Naive thymus-derived CD4-positive, alpha-beta T cell (primary cell): ENCODE measurements at regions not wholly inside any gene's neighbourhood (a gene's known extent, or its start where the extent isn't known, plus 50 kb on each side); places are given as distances from the start of the nearest gene placed in this dataset.
A peak's percentile ranks its signal among the peaks of the same experiment; 100 is the strongest.

ENCODE experiments used
- ATAC-seq: fragments of 150-1000 bp; cut with Tn5 transposase; 2 replicates; pipeline ENCODE4 v1.10.0; 2021; ENCODE audit warnings: mild to moderate bottlenecking, moderate library complexity
- CTCF ChIA-PET: fragments of 350-600 bp; sonication (Branson Sonifier 250); formaldehyde crosslinking; loops from one replicate; lab custom pipeline; 2021; ENCODE audit warnings: antibody characterized with exemption; lab: Charles Lee
- POLR2A ChIA-PET: fragments of 350-600 bp; sonication (Branson Sonifier 250); formaldehyde crosslinking; loops from one replicate; lab custom pipeline; 2021; ENCODE audit warnings: antibody characterized with exemption, inconsistent platforms; lab: Charles Lee
- DNase-seq, 9 donors: peaks; one replicate each; pipeline versions ENCODE4 v3.0.0 to v3.0.0-alpha.2; 2020 to 2022; ENCODE audit warnings: mixed read lengths in 1 of 9
- H3K27ac ChIP-seq: one replicate; pipeline ENCODE4 v1.7.0; 2013; ENCODE audit warnings: mild to moderate bottlenecking, low read depth, low read length, moderate library complexity
- H3K27me3 ChIP-seq, 2 donors: one replicate each; pipeline ENCODE4 v1.7.0; 2013; ENCODE audit warnings: low read length in 2 of 2, mild to moderate bottlenecking in 2 of 2, moderate library complexity in 2 of 2; ENCODE audit not compliant: control insufficient read depth in 2 of 2, insufficient read depth in 2 of 2
- H3K36me3 ChIP-seq, 3 experiments: 1 replicate in 2 of 3; 2 replicates in 1 of 3; pipeline ENCODE4 v1.7.0; 2013; ENCODE audit warnings: low read length in 3 of 3, mild to moderate bottlenecking in 3 of 3, moderate library complexity in 1 of 3; ENCODE audit not compliant: insufficient read depth in 3 of 3, control insufficient read depth in 2 of 3
- H3K4me1 ChIP-seq, 2 donors: one replicate each; pipeline ENCODE4 v1.7.0; 2013; ENCODE audit warnings: low read length in 2 of 2, mild to moderate bottlenecking in 2 of 2, moderate library complexity in 1 of 2; ENCODE audit not compliant: control insufficient read depth in 2 of 2, insufficient read depth in 2 of 2
- H3K4me3 ChIP-seq: 2 replicates; pipeline ENCODE4 v1.7.0; 2013; ENCODE audit warnings: mild to moderate bottlenecking, low read length
- H3K9me3 ChIP-seq, 3 experiments: 1 replicate in 2 of 3; 2 replicates in 1 of 3; pipeline ENCODE4 v1.7.0; 2013; ENCODE audit warnings: low read length in 3 of 3; ENCODE audit not compliant: control insufficient read depth in 2 of 3
- H3K27ac Mint-ChIP-seq, 9 donors: one replicate each; pipeline ENCODE4 v1.8.0; 2020 to 2022; ENCODE audit warnings: mixed read lengths in 9 of 9, mild to moderate bottlenecking in 8 of 9, moderate library complexity in 5 of 9, inconsistent platforms in 2 of 9
- H3K27me3 Mint-ChIP-seq, 5 donors: one replicate each; pipeline ENCODE4 v1.8.0; 2021 to 2022; ENCODE audit warnings: mixed read lengths in 5 of 5, mild to moderate bottlenecking in 1 of 5
- H3K36me3 Mint-ChIP-seq, 5 donors: one replicate each; pipeline ENCODE4 v1.8.0; 2020 to 2022; ENCODE audit warnings: mixed read lengths in 5 of 5, mild to moderate bottlenecking in 3 of 5, inconsistent platforms in 1 of 5
- H3K4me1 Mint-ChIP-seq, 7 donors: one replicate each; pipeline ENCODE4 v1.8.0; 2020 to 2022; ENCODE audit warnings: mixed read lengths in 7 of 7, mild to moderate bottlenecking in 3 of 7, inconsistent platforms in 1 of 7
- H3K4me3 Mint-ChIP-seq, 10 donors: one replicate each; pipeline ENCODE4 v1.8.0; 2020 to 2022; ENCODE audit warnings: mild to moderate bottlenecking in 10 of 10, mixed read lengths in 10 of 10, moderate library complexity in 6 of 10, inconsistent platforms in 2 of 10
- H3K9me3 Mint-ChIP-seq, 11 donors: one replicate each; pipeline ENCODE4 v1.8.0; 2020 to 2022; ENCODE audit warnings: mixed read lengths in 11 of 11, mild to moderate bottlenecking in 4 of 11, inconsistent platforms in 1 of 11, moderate library complexity in 1 of 11
- intact Hi-C, 2 donors: fragments of 100-400 bp; cut with micrococcal nuclease; formaldehyde crosslinking; loops; one replicate each; pipeline ENCODE4 v1.15.1; 2023

- H3K9me3 Mint-ChIP-seq, result no peaks in the 10 kb centered on the region
- ATAC-seq (peak; percentile 61), DNase-seq (no peak)
- Histone ChIP-seq H3K4me1 (no peaks in the 10 kb centered on the region), H3K27ac (no peak overlapping the region), H3K4me3 (no peak overlapping the region), H3K27me3 (no peaks in the 10 kb centered on the region), H3K36me3 (no peaks in the 10 kb centered on the region), H3K9me3 (no peaks in the 10 kb centered on the region)
- ChIA-PET CTCF (no interaction called here), POLR2A (no interaction called here)
- intact Hi-C loops, result no loop called here
- peaks cover 0 to 17% (median 0%) of the 10 kb centered on the region in 7 donors for H3K4me1 Mint-ChIP-seq
- no peak overlapping the region for H3K4me3 Mint-ChIP-seq
- H3K36me3 Mint-ChIP-seq, result no peaks in the 10 kb centered on the region
- H3K27ac Mint-ChIP-seq, result no peak overlapping the region
- peaks cover 8 to 30% (median 21%) of the 10 kb centered on the region in 5 donors for H3K27me3 Mint-ChIP-seq
Measured at GRCh38 chr18:59961070-59961469, 61.3 kb downstream of the PMAIP1 start.

- H3K27me3 Mint-ChIP-seq, result peaks cover 8 to 22% (median 18%) of the 10 kb centered on the region in 5 donors
- ChIA-PET CTCF (no interaction called here), POLR2A (no interaction called here)
- H3K4me3 Mint-ChIP-seq, result no peak overlapping the region
- Histone ChIP-seq H3K4me1 (no peaks in the 10 kb centered on the region), H3K36me3 (no peaks in the 10 kb centered on the region), H3K27ac (no peak overlapping the region), H3K27me3 (no peaks in the 10 kb centered on the region), H3K4me3 (no peak overlapping the region), H3K9me3 (no peaks in the 10 kb centered on the region)
- peaks cover 0 to 17% (median 0%) of the 10 kb centered on the region in 7 donors for H3K4me1 Mint-ChIP-seq
- intact Hi-C loops, result no loop called here
- H3K9me3 Mint-ChIP-seq, result no peaks in the 10 kb centered on the region
- H3K27ac Mint-ChIP-seq, result no peak overlapping the region
- DNase-seq, result no peak
- ATAC-seq, result no peak
- no peaks in the 10 kb centered on the region for H3K36me3 Mint-ChIP-seq
Measured at GRCh38 chr18:59960272-59960671, 60.5 kb downstream of the PMAIP1 start.

GRCh38 chr18:59959606-59960005, 59.8 kb downstream of the PMAIP1 start:
- intact Hi-C loops, result loop anchor here in 1 of 2 donors (5.0 kb wide), 1 partner anchor 57 kb away; no protein-coding TSS in a partner anchor
- no peak overlapping the region for H3K27ac Mint-ChIP-seq
- no peaks in the 10 kb centered on the region for H3K36me3 Mint-ChIP-seq

GRCh38 chr18:59959073-59959472, 59.3 kb downstream of the PMAIP1 start:
- ChIA-PET POLR2A (no interaction called here), CTCF (no interaction called here)
- no peaks in the 10 kb centered on the region for H3K9me3 ChIP-seq
- H3K27me3 Mint-ChIP-seq, result peaks cover 4 to 21% (median 12%) of the 10 kb centered on the region in 5 donors
- no peak for ATAC-seq
- H3K4me1 ChIP-seq, result no peaks in the 10 kb centered on the region
- no peaks in the 10 kb centered on the region for H3K36me3 ChIP-seq
- H3K27ac Mint-ChIP-seq, result no peak overlapping the region
- no peak overlapping the region for H3K27ac ChIP-seq
- peaks cover 0 to 22% (median 0%) of the 10 kb centered on the region in 7 donors for H3K4me1 Mint-ChIP-seq
- H3K36me3 Mint-ChIP-seq, result no peaks in the 10 kb centered on the region
- intact Hi-C loops, result loop anchor here in 1 of 2 donors (5.0 kb wide), 1 partner anchor 57 kb away; no protein-coding TSS in a partner anchor
- no peak overlapping the region for H3K4me3 Mint-ChIP-seq
- no peak overlapping the region for H3K4me3 ChIP-seq
- no peaks in the 10 kb centered on the region for H3K9me3 Mint-ChIP-seq
- no peak for DNase-seq
- H3K27me3 ChIP-seq, result no peaks in the 10 kb centered on the region

More at GRCh38 chr18:59959606-59960005, 59.8 kb downstream of the PMAIP1 start:
- H3K4me3 ChIP-seq, result no peak overlapping the region
- POLR2A ChIA-PET, result no interaction called here
- no peaks in the 10 kb centered on the region for H3K36me3 ChIP-seq
- no peak overlapping the region for H3K27ac ChIP-seq
- Mint-ChIP-seq H3K27me3 (peaks cover 5 to 20% (median 13%) of the 10 kb centered on the region in 5 donors), H3K4me1 (peaks cover 0 to 19% (median 0%) of the 10 kb centered on the region in 7 donors), H3K9me3 (no peaks in the 10 kb centered on the region), H3K4me3 (peak overlapping the region in 1 of 10 donors; percentile 5)
- H3K9me3 ChIP-seq, result no peaks in the 10 kb centered on the region
- no peaks in the 10 kb centered on the region for H3K4me1 ChIP-seq
- no peak for DNase-seq
- no peak for ATAC-seq
- no peaks in the 10 kb centered on the region for H3K27me3 ChIP-seq
- CTCF ChIA-PET, result no interaction called here

GRCh38 chr18:59957957-59958356, 58.2 kb downstream of the PMAIP1 start:
- H3K27me3 Mint-ChIP-seq, result peaks cover 0 to 18% (median 10%) of the 10 kb centered on the region in 5 donors
- Histone ChIP-seq H3K27ac (no peak overlapping the region), H3K4me1 (no peaks in the 10 kb centered on the region), H3K9me3 (no peaks in the 10 kb centered on the region), H3K4me3 (no peak overlapping the region), H3K36me3 (no peaks in the 10 kb centered on the region), H3K27me3 (no peaks in the 10 kb centered on the region)
- H3K4me1 Mint-ChIP-seq, result peaks cover 0 to 26% (median 0%) of the 10 kb centered on the region in 7 donors
- intact Hi-C loops, result loop anchor here in 1 of 2 donors (5.0 kb wide), 1 partner anchor 56 kb away; no protein-coding TSS in a partner anchor
- no peak for ATAC-seq
- no peaks in the 10 kb centered on the region for H3K9me3 Mint-ChIP-seq
- CTCF ChIA-PET, result no interaction called here
- no peak overlapping the region for H3K4me3 Mint-ChIP-seq
- H3K36me3 Mint-ChIP-seq, result no peaks in the 10 kb centered on the region
- no peak overlapping the region for H3K27ac Mint-ChIP-seq
- POLR2A ChIA-PET, result no interaction called here
- DNase-seq, result no peak

GRCh38 chr18:59954755-59955156, 55.0 kb downstream of the PMAIP1 start:
- no peaks in the 10 kb centered on the region for H3K36me3 ChIP-seq
- no peaks in the 10 kb centered on the region for H3K4me1 ChIP-seq
- H3K27me3 ChIP-seq, result no peaks in the 10 kb centered on the region
- no peak overlapping the region for H3K4me3 ChIP-seq
- no peak for DNase-seq
- Mint-ChIP-seq H3K9me3 (no peaks in the 10 kb centered on the region), H3K27ac (no peak overlapping the region), H3K36me3 (no peaks in the 10 kb centered on the region), H3K4me3 (no peak overlapping the region), H3K4me1 (peaks cover 0 to 32% (median 0%) of the 10 kb centered on the region in 7 donors), H3K27me3 (peaks cover 0 to 18% (median 4%) of the 10 kb centered on the region in 5 donors)
- H3K9me3 ChIP-seq, result no peaks in the 10 kb centered on the region
- ChIA-PET CTCF (no interaction called here), POLR2A (no interaction called here)
- ATAC-seq, result no peak
- no peak overlapping the region for H3K27ac ChIP-seq
- intact Hi-C loops, result loop anchor here in 1 of 2 donors (5.0 kb wide), 1 partner anchor 52 kb away; no protein-coding TSS in a partner anchor

- Histone ChIP-seq H3K4me1 (no peaks in the 10 kb centered on the region), H3K4me3 (no peak overlapping the region), H3K27me3 (no peaks in the 10 kb centered on the region), H3K36me3 (no peaks in the 10 kb centered on the region), H3K9me3 (no peaks in the 10 kb centered on the region), H3K27ac (no peak overlapping the region)
- Mint-ChIP-seq H3K4me3 (no peak overlapping the region), H3K9me3 (no peaks in the 10 kb centered on the region), H3K27me3 (peaks cover 0 to 18% (median 4%) of the 10 kb centered on the region in 5 donors), H3K4me1 (peaks cover 0 to 27% (median 0%) of the 10 kb centered on the region in 7 donors), H3K27ac (no peak overlapping the region), H3K36me3 (no peaks in the 10 kb centered on the region)
- intact Hi-C loops, result no loop called here
- no peak for ATAC-seq
- no peak for DNase-seq
- POLR2A ChIA-PET, result no interaction called here
- CTCF ChIA-PET, result no interaction called here
Measured at GRCh38 chr18:59954241-59954640, 54.4 kb downstream of the PMAIP1 start.
